CD14-positive monocyte (primary cell): ENCODE measurements at regions not wholly inside any gene's neighbourhood (a gene's known extent, or its start where the extent isn't known, plus 50 kb on each side); places are given as distances from the start of the nearest gene placed in this dataset.

Experiments used
- DNase-seq, 3 donors: peaks; one replicate each; pipeline ENCODE4 v3.0.0-alpha.2; 2011 to 2022
- H2AFZ ChIP-seq: 2 replicates; pipeline ENCODE4 v1.6.0; 2012; ENCODE audit warnings: mild to moderate bottlenecking, low read depth, low read length, inconsistent platforms; ENCODE audit not compliant: insufficient read depth, poor library complexity, severe bottlenecking
- H3K27ac ChIP-seq, 2 donors: 1 replicate in 1 of 2; 2 replicates in 1 of 2; pipeline ENCODE4 v1.5.1; 2012 to 2013; ENCODE audit warnings: low read length in 2 of 2, control low read depth in 1 of 2, inconsistent platforms in 1 of 2, low read depth in 1 of 2, mild to moderate bottlenecking in 1 of 2
- H3K27me3 ChIP-seq, 2 donors: one replicate each; pipeline versions ENCODE4 v1.6.0 to v1.6.1; 2011 to 2013; ENCODE audit warnings: low read length in 2 of 2; ENCODE audit not compliant: control insufficient read depth in 2 of 2, insufficient read depth in 2 of 2
- H3K36me3 ChIP-seq, 2 donors: replicated peaks in 1 of 2; 1 replicate in 1 of 2; 2 replicates in 1 of 2; pipeline versions ENCODE4 v1.5.1 to v1.6.1; 2012 to 2013; ENCODE audit warnings: low read length in 2 of 2, control low read depth in 1 of 2, inconsistent platforms in 1 of 2, mild to moderate bottlenecking in 1 of 2; ENCODE audit not compliant: insufficient read depth in 2 of 2, control insufficient read depth in 1 of 2
- H3K4me1 ChIP-seq, 2 donors: 1 replicate in 1 of 2; 2 replicates in 1 of 2; pipeline versions ENCODE4 v1.5.1 to v1.6.1; 2012 to 2013; ENCODE audit warnings: low read length in 2 of 2, control low read depth in 1 of 2, inconsistent platforms in 1 of 2, mild to moderate bottlenecking in 1 of 2, moderate library complexity in 1 of 2; ENCODE audit not compliant: insufficient read depth in 2 of 2, control insufficient read depth in 1 of 2
- H3K4me2 ChIP-seq: replicated peaks from 2 replicates; pipeline ENCODE3; 2012; ENCODE audit warnings: low read length, moderate library complexity, mild to moderate bottlenecking; ENCODE audit not compliant: poor library complexity, severe bottlenecking; ENCODE audit errors: extremely low read depth
- H3K4me3 ChIP-seq, 3 experiments: fragments of 200-600 bp in 1 of 3; sonication (generic) in 1 of 3; replicated peaks in 1 of 3; 1 replicate in 2 of 3; 2 replicates in 1 of 3; pipeline ENCODE4 v1.5.1; 2011 to 2013; ENCODE audit warnings: low read length in 3 of 3, mild to moderate bottlenecking in 3 of 3, control low read depth in 2 of 3, low read depth in 2 of 3, inconsistent platforms in 1 of 3, moderate library complexity in 1 of 3
- H3K79me2 ChIP-seq: 2 replicates; pipeline ENCODE4 v1.6.0; 2012; ENCODE audit warnings: mild to moderate bottlenecking, control low read depth, inconsistent platforms, low read length, moderate library complexity; ENCODE audit not compliant: insufficient read depth
- H3K9ac ChIP-seq: 2 replicates; pipeline ENCODE4 v1.6.0; 2017; ENCODE audit warnings: low read length, mild to moderate bottlenecking; ENCODE audit not compliant: insufficient read depth, poor library complexity, severe bottlenecking
- H3K9me3 ChIP-seq, 2 donors: replicated peaks in 1 of 2; 1 replicate in 1 of 2; 2 replicates in 1 of 2; pipeline versions ENCODE4 v1.5.1 to v1.6.1; 2012 to 2013; ENCODE audit warnings: low read length in 2 of 2, control low read depth in 1 of 2; ENCODE audit not compliant: control insufficient read depth in 1 of 2, insufficient read depth in 1 of 2
- H4K20me1 ChIP-seq: 2 replicates; pipeline ENCODE4 v1.6.0; 2012; ENCODE audit warnings: mild to moderate bottlenecking, low read length, control low read depth, moderate library complexity; ENCODE audit not compliant: insufficient read depth
- H3K27ac Mint-ChIP-seq, 7 donors: one replicate each; pipeline ENCODE4 v1.8.0; 2020; ENCODE audit warnings: mild to moderate bottlenecking in 7 of 7, mixed read lengths in 7 of 7, moderate library complexity in 6 of 7, inconsistent platforms in 2 of 7
- H3K27me3 Mint-ChIP-seq, 3 donors: one replicate each; pipeline ENCODE4 v1.8.0; 2021 to 2022; ENCODE audit warnings: low read depth in 3 of 3, mild to moderate bottlenecking in 3 of 3, mixed read lengths in 3 of 3, moderate library complexity in 3 of 3, inconsistent platforms in 1 of 3
- H3K36me3 Mint-ChIP-seq, 2 donors: one replicate each; pipeline ENCODE4 v1.8.0; 2020; ENCODE audit warnings: mixed read lengths in 2 of 2, inconsistent platforms in 1 of 2, mild to moderate bottlenecking in 1 of 2
- H3K4me1 Mint-ChIP-seq: one replicate; pipeline ENCODE4 v1.8.0; 2020; ENCODE audit warnings: mild to moderate bottlenecking, mixed read lengths
- H3K4me3 Mint-ChIP-seq, 2 donors: one replicate each; pipeline ENCODE4 v1.8.0; 2020; ENCODE audit warnings: mild to moderate bottlenecking in 2 of 2, mixed read lengths in 2 of 2, moderate library complexity in 1 of 2
- H3K9me3 Mint-ChIP-seq, 7 donors: one replicate each; pipeline ENCODE4 v1.8.0; 2020 to 2022; ENCODE audit warnings: mixed read lengths in 7 of 7, mild to moderate bottlenecking in 6 of 7, moderate library complexity in 6 of 7, inconsistent platforms in 2 of 7
- CTCF ChIP-seq: fragments of 200-600 bp; IDR thresholded peaks from one replicate; pipeline ENCODE4 v1.8.0; 2022; ENCODE audit warnings: antibody characterized with exemption, mild to moderate bottlenecking
- WGBS: methylation state at CpG from one replicate; pipeline ENCODE4 v1.1.5; 2013; ENCODE audit warnings: missing lambda C conversion rate; ENCODE audit not compliant: insufficient coverage; 5-methylcytosine and 5-hydroxymethylcytosine counted together
- intact Hi-C, 2 donors: fragments of 100-400 bp; cut with micrococcal nuclease; formaldehyde crosslinking; loops; one replicate each; pipeline versions ENCODE4 v1.15.0 to v1.15.1; 2023

DNA sequence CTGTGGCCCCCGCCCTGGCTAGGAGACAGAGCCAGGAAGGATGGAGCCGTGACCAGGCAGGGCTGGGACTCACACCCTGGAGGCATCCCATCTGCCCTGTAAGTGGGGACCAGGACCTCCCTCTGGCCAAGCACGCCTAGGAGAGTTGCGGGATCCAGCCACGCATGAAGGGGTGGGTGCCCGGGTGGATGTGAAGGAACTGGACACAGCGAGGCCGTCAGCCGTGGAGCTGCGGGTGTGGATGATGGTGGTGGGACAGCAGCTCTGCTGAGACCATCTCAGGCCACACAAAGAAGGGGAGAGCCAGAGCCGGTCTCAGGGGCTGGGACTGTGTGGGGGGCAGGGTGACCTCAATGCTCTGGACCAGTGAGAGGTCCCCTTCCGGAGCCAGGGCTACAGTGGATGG lies 746.4 kb downstream of the BRD1 start:
- WGBS: 88% methylated on average over 11 of the region's 12 CpGs
- Histone ChIP-seq H3K4me3 (no peak overlapping the region), H3K27me3 (no peaks in the 10 kb centered on the region), H3K9me3 (no peaks in the 10 kb centered on the region), H2AFZ (no peak overlapping the region), H4K20me1 (no peaks in the 10 kb centered on the region), H3K79me2 (no peaks in the 10 kb centered on the region), H3K9ac (no peak overlapping the region), H3K27ac (no peak overlapping the region), H3K36me3 (no peaks in the 10 kb centered on the region), H3K4me1 (no peaks in the 10 kb centered on the region), H3K4me2 (no peak overlapping the region)
- Mint-ChIP-seq H3K27me3 (peaks cover 1 to 14% (median 2%) of the 10 kb centered on the region in 3 donors), H3K36me3 (no peaks in the 10 kb centered on the region), H3K27ac (no peak overlapping the region), H3K9me3 (peaks cover 0 to 1% (median 0%) of the 10 kb centered on the region in 7 donors), H3K4me3 (no peak overlapping the region), H3K4me1 (no peaks in the 10 kb centered on the region)
- intact Hi-C loops: no loop called here
- no peak for DNase-seq
- TF ChIP-seq CTCF: no peak

- intact Hi-C loops: no loop called here
- no peak overlapping the region for H3K27ac ChIP-seq
- H3K36me3 ChIP-seq: no peaks in the 10 kb centered on the region
- no peak overlapping the region for H3K9ac ChIP-seq
- no peak overlapping the region for H2AFZ ChIP-seq
- H3K4me3 ChIP-seq: no peak overlapping the region
- Mint-ChIP-seq H3K4me1 (no peaks in the 10 kb centered on the region), H3K9me3 (peaks cover 0 to 1% (median 0%) of the 10 kb centered on the region in 7 donors), H3K27me3 (peaks cover 0 to 15% (median 1%) of the 10 kb centered on the region in 3 donors), H3K36me3 (no peaks in the 10 kb centered on the region), H3K27ac (no peak overlapping the region), H3K4me3 (no peak overlapping the region)
- TF ChIP-seq CTCF: no peak
- H4K20me1 ChIP-seq: no peaks in the 10 kb centered on the region
- no peaks in the 10 kb centered on the region for H3K9me3 ChIP-seq
- H3K4me1 ChIP-seq: no peaks in the 10 kb centered on the region
- H3K4me2 ChIP-seq: no peak overlapping the region
- H3K27me3 ChIP-seq: no peaks in the 10 kb centered on the region
- 84% methylated on average over 14 of the region's 14 CpGs for WGBS
- H3K79me2 ChIP-seq: no peaks in the 10 kb centered on the region
- DNase-seq: no peak
These were observed 747.0 kb downstream of the BRD1 start for GRCh38 chr22:49080631-49081030.
